GM19238 (cell line): ENCODE measurements at regions not wholly inside any gene's neighbourhood (a gene's known extent, or its start where the extent isn't known, plus 50 kb on each side); places are given as distances from the start of the nearest gene placed in this dataset.

Experiments
- DNase-seq: peaks from one replicate; pipeline ENCODE4 v3.0.0; 2011; ENCODE audit warnings: low spot score; ENCODE audit not compliant: insufficient read length

DNA sequence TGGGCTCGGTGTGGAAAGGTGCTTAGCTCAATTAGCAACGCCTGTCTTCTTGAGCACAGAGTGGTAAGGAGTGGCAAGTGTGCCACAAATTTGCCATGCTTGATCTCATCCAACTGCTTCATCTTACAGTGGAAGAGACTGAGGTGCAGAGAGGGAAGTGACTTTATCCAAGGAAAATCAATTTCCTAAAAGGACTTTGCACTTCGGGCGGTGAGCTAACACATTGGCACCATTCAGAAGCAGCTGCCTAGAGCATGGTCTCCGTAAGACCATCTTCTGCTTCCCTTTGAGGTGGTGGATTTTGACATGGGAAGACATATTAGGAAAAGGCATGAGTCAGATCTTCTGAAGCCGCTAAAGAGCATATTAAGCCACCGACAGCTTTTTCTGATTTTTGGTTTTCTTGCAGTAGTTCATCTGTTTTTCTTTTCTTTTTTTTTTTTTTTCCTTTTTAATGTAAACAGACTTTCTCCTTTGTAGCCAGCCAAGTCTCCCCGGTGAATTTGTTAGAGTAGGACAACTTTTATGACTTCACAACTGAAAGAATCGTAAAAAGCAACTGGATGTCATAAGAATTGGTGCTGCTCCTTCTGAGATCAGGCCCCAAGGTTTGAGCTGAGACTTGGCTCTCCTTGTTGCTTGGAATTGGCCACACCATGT, 273.2 kb downstream of the CDC5L start:
- no peak for DNase-seq

DNA sequence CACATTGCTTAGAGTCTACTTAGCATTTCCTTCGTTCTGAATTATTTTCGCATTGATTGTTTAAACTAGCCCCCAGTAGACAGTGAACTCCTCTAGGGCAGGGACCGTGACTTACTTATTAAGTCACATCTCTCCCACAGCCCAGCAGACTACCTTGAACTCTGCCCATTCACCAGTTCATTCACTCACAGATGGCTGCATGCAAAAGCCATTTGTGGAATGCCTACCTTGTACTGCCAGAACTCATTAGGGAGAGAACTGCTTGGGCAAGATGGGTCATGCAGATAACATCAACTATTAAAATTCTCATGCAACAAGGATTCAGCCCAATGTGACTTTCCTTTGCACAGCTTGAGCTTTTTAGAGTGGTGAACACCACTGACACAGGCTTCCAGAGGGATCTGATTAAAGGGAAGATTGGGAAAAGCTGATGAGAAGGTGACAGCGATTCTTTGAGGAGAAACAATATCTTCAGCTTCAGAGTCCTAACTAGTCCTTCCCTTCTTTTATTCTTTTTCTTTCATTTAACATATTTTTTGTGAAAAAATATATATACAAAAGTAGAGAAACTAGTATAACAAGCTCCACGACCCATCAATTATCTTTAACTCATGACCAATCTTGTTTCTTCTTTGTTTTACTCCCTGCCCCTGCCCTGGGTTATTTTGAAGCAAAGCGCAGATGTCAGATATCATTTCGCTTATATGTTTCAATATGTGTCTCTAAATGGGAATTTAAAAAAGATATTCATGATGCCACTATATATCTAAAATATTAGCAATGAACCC, 273.9 kb downstream of the CDC5L start:
- DNase-seq = no peak

DNA sequence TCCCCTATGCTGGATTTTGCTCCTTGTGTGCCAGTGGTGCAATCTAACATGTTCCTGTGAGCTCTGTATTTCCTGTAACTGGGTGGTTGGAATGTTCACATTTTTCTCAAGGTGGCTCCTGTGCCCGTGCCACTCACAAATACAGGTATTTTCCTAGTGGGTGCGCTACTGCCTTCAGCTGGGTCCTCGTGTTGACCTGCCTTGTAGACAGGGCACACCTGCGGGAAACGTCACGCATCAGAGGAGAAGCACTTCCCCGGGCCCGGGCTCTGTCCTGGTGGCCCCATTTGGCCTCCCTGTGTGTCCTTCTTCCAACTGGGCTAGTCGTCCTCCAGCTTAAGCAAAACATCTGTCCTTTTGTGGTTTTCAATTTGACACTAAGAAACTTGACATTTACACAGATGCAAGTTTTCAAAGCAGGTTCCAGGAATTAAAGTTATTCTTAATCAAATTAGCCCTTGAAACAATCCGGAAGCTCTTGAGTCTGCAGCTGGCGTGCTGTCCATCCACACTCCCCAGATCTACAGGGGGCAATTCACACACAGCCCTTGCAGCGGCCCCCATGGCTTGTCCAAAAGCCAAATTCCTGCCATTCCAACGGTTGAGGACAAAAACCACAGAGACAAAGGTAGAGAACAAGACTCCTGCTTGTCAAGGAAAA, 275.1 kb downstream of the CDC5L start:
- no peak for DNase-seq

DNA sequence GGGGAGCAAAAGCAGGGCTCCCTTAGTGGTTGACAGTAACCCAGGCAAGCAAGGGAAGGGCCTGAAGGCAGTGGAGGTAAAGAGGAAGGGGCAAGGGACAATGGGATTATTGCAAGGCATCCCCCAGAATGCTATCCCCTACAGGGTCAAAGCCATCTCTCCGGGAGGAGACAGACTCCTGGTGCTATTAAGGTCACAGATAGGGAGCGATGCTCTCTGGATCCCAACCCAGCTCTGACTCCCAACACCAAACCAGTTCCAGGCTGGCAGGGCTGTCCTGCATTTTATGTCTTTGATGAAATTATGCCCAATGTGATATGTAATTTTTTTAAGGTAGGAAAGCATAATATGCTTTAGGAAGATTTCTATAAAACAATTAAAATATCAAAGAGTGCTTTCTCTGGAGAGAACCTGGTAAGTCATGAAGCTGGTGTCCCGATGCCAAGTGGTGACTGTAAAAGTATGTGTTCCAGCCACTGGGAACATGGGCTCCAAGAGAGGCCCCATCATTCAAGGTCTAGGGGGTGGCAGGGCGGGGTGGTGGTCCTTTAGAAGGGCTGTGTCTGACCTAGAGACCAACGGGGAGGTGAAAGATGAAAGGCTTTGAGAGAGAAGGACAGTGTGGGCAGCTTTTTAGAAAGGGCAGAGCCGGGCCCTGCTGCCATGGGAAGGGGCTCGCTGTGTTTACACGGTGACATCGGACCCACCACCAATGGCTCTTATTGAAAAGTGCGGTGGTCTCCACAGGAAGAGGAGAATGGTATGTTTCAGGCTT, 276.5 kb downstream of the CDC5L start:
- DNase-seq = no peak

DNA sequence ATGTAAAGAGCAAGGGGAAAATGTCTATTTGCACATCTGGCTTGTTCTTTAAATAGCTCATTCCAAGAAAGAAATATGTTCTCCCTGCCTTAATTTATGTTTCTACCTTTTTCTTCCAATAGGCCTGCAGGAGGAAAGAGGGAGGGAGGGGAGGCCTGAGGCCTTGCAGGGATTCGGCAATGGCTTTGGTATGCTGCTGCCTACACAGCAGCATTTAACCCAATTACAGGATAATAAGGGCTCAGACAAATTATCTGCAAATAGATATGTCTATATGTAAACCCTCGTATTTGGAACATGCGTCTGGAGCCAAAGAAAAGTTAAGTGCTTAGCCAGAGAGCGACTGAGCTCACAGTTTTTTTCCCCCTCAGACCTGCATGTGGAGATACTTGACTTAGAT, 277.2 kb downstream of the CDC5L start:
- no peak for DNase-seq

DNA sequence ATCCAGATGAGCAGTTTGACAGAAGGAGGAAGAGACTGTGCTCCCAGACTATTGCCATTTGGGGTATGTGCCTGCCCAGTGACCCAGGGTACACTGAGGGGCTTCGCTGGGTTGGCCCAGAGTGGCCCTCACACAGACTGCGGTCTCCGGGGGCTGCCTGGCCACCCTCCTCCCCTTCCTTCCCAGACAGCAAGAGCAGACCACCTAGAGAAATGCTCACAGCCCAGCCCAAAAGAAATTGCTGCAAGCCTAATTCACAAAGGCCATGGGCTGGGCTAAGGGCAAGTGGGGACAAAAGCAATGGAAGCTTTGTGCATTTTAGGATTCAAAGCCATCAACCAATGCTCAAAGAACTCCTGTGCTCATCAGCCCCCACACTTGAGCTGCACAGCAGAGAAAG, 277.6 kb downstream of the CDC5L start:
- DNase-seq = no peak

DNA sequence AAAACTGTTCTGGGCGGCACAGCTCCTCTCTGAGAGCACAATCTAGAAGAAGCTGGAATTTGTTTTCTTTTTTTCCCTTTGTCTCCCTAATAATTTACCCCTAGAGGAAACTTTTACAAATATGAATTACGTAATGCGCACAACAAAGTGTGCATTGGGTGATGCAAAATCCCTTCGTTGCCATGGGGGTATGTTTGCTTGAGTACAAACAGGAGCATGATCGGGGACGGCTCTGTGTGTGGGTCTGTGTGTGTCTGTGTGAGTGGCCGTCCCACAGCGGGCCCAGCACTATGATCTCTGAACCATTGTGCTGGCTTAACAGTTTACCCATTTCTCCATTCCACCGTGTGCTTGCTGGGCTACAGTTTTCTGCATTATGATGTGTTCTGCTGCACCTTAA, 278.2 kb downstream of the CDC5L start:
- no peak for DNase-seq

DNA sequence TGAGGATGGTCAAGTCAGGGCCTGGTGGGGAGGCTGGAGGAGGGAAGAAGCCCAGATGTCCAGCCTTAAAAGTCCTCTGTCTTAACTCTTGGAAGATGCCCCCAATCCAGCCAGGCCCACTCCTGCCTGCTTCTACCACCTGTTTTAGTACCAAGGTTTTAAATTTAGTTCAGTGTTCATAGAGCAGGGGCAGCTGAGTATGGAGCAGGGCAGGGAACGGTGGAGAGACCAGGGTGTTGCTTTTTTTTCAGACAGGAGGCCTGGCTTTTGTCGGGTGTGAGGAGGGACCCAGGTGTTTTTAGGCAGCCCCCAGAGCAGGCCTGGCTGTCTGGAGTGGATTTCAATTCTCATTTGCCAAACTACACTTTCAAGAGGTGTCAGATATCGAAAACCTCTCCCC, 278.8 kb downstream of the CDC5L start:
- DNase-seq = no peak

DNA sequence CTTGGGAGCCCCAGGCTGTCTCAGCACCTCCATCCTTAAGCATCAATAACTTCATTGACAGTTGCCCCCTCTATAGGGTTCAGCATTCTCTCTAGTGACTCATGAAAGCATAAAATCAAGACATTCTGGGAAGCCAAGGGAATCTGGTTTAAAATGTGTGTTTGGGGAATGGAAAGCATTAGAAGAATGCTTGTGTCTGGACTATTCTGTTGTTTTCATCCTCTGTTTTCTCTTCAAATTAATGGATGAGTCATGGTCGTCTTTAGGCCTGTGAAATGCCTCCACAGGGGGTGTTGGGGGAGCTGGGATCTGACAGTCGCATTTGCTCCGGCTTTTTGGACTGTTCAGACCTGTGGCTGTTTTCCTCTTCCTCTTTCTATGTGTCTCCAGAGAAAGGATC, 279.7 kb downstream of the CDC5L start:
- DNase-seq = no peak

DNA sequence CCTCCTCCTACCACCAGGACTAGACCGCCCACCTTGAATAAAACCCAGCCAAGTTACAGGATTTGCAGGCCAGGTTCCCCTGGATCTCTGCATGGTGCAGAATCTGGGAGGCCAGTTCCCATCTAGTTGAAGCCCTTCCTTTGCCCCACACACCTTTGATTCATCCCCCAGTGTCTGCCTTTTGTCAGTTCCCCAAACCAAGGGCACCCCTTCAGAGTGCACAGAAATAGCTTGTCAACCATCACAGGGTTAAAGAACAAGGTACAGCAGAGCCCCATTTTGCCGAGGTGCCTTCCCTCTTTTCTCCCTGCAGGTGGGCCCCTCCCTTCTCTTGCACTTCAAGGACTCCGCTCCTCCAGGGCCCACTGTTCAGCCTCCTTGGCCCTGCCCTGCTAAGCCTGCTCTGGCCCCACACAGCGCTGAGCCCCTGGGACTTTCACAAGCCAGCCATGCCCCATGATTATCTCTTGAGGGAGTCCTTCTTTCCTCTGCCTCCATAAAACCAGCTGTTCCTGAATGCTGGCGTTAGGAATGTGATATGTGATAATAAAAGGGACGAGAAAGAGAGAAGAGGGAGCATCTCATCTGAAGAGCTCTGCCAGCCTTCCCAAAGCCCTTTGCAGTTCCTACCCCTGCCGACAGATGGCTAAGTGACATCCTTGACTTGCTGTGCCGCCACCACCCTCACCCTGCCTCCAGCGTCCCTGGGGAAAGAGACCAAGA, 280.3 kb downstream of the CDC5L start:
- no peak for DNase-seq

DNA sequence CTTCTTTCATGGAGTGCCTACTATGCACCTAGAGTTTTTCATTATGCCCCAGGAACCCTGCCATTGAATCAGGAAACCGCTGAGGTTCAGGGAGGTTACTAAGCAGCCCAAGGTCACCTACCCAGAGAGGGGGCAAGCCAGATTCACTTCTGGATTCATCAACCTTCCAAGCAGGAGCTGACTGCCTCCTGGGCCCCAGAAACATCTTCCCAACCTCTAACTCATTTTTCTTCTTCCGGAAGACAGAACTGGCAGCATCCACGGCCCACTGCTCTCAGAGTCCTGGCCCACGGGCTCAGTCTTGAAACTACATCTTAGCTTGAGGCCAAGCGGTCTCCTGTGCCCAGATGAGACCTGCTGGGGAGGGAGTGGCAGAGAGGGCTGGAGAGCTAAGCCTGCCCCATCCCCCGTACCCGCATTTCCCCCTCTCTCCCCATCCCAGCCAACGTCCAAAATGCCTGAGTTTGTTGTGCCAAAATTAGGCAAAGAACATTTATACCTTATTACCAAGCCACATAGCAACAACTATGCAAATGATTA, 281.0 kb downstream of the CDC5L start:
- DNase-seq = no peak

DNA sequence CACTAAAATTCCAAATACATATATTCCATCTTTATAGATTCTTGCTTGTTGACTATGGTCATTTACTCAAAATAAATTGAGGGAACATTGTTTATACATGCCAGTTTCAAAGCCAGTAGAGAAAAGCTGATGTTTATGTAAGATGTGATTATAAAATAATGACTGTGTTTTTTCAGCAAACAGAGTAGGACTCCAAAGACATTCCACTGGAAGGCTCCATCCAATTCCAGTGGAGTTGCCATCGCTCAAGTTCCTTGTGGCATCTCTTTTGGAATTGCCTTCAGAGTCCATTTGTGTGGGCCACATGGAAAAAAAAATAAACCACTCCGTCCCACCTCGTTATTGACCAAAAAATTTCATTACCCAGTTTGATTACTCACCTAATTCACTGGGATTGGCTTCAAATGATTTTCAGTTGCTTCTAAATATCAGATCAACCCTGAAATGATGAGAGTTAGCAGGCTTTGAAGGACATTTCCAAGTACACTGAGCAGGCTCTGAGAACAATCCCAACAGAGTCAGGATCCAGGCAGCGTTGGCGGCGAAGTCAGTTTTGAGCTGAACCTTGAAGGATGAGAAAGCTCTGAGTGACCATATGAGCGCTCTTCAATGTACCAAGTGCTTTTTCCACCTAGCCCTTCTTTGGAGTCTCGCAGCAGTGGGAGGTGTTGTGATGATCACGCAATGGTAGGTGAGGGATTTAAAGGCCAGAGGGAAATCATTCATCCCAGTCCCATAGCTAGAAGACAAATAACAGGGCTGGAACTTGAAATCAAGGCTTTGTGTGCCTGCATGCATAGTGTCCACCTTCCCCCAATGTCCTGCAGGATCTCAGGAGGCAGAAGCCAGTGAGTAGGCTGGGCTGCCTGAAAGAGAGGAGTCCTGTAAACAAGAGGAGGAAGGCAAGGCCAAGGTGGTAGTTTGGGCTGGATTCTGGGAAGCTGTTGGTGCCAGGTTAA, 281.7 kb downstream of the CDC5L start:
- DNase-seq = no peak

DNA sequence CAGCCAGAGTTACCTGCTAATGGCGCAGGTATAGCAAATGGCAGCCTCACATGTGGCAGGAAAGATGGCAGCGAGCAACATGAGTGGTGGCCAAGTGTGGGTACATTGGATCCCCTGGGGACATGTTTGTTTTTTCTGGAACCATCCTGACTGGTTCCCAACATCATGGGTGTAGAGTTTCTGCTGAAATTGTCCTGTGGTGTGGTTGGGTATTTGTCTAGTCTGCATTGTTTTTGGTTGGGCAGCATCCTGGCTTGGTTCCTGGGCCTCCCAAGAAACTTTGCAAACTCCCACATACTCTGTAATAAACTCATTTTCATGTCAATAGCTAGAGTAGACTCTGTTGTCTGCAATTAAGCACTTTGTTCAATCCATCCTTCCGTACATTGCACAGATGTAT, 282.6 kb downstream of the CDC5L start:
- no peak for DNase-seq

DNA sequence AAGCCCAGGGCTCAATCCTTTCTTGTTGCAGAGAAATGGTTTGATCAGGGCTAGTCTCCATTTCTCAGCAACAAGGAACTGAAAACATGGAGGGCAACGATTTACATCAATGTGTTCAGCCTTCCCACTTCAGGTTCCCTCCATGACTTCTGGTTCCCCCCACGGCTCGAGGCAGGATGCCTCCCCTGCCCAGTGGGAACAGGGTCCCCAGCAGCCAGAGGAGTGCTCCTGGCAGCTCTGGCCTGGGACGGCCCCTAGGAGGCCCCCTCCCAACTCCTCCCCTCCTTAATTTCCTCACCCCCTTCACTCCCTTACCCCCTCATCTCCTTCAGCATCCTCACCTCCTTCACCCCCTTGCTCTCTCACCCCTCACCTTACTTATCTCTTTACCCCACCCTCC, 283.8 kb downstream of the CDC5L start:
- DNase-seq = no peak

DNA sequence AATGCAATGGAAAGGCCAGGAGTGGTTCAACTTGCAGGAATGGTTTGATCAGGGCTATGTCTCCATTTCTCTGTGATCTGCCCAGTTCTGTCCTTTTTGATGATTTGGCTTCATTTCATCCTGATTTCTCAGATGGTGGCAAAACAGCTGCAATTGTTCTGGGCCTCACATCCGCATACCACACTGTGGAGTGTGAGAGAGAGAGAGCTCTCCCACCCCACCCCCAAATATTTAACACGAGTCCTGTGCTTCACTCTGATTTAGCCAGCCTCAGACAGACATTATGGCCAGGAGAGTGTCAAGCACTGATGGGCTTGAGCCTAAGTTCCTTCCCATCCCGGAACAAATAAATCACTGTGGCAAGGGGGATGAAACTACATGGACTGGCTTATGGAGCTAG, 284.6 kb downstream of the CDC5L start:
- DNase-seq = no peak

DNA sequence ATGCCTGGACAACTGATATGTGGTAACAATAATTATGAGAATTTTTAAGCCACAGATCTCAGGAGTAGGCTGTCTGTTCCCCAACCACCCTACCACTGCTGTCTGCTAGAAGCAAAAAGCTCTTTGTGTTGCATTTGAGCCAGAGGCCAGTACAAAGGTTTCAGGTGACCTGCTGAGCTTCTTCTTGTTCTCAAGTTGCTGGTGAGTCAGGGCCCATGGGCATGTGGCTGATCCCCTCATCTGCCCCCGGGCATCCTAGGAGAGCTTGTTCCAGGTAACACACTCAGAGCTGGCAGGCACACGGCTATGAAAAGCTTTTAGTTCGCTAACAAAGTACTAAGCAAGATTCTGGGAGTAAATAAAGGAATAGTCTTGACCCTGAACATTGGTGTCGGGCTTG, 285.3 kb downstream of the CDC5L start:
- DNase-seq = no peak

DNA sequence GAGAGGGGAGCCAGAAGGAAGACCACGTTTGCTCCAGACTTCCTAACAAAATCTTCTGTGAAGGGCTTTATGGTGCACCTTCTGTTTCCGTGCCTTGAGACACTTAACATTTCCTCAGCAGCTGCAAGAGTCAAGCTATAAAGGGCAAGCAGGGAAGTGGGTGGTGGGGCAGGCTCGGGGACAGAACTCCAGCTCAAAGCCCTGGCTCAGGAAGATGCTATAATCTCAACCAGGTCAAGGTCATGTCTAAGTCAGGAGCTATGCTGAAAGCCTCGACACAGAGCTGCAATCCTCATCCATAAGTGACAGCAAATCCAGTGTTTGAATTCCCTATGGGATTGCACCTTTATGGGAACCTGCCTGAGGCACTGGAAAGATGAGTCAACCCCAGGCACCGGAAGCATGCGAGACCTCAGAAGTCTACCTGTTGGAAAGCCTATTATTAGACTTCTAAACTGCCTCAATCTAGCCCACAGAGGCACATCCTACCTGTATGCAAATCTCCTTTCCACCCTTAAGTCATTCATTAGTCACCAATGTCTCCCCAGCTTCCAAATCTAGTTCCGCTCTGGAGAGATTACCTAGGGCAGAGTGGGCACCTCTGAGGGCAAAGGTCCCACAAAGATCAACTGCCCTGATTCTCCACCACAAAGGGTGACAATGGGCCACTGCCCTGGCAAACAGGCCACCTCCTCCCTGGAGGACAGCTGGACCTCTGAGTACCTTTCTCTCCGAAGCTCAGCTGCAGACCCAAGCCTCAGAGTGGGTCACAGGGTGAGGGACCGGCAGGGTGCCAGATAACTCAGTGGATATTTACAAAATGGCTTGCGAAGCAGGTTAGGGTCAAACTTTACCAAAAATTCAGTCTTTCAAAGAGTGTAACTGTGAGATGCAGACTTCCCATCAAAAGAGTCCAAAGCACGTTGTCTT, 287.0 kb downstream of the CDC5L start:
- no peak for DNase-seq

DNA sequence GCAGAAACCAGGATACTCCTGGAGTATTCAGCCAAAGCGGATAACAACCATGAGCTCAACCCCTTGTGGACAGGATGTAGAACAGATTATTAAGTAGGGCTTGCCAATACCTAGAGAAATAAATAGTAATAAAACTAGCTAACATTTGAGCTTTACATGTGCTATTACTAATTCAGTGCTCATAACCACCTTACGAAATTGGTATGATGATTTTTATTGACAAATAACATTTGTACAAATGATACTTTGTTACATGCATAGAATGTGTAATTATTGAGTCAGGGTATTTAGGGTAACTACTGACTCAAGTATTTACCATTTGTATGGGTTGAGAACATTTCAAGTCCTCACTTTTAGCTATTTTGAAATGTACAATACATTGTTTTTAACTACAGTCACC, 287.9 kb downstream of the CDC5L start:
- no peak for DNase-seq
